ENCODE measurements at regions not wholly inside any gene's neighbourhood (a gene's known extent, or its start where the extent isn't known, plus 50 kb on each side); places are given as distances from the start of the nearest gene placed in this dataset.

- DNase-seq (ENCODE audit: extremely low read depth, insufficient read length) = no peak
- Histone ChIP-seq H3K27me3 (replicated peaks; ENCODE audit: control insufficient read depth, insufficient read depth, low read length) (no peaks in the 10 kb centered on the region; the same call in 1 of the 2 replicates), H3K4me3 (replicated peaks; ENCODE audit: low read depth, low read length) (no peak overlapping the region), H3K36me3 (ENCODE audit: control insufficient read depth, insufficient read depth, low read length) (no peaks in the 10 kb centered on the region)
- no peak for TF ChIP-seq CTCF (IDR thresholded peaks at IDR 0.05; ENCODE audit: insufficient read depth, low read length, poor library complexity, severe bottlenecking)
Measured at GRCh38 chr2:15744820-15745219, 153.2 kb downstream of the DDX1 start.

- Histone ChIP-seq H3K4me3 (replicated peaks; ENCODE audit: low read depth, low read length) (no peak overlapping the region), H3K27me3 (replicated peaks; ENCODE audit: control insufficient read depth, insufficient read depth, low read length) (no peaks in the 10 kb centered on the region; the same call in 1 of the 2 replicates), H3K36me3 (ENCODE audit: control insufficient read depth, insufficient read depth, low read length) (no peaks in the 10 kb centered on the region)
- no peak for DNase-seq (ENCODE audit: extremely low read depth, insufficient read length)
- TF ChIP-seq CTCF (IDR thresholded peaks at IDR 0.05; ENCODE audit: insufficient read depth, low read length, poor library complexity, severe bottlenecking) = no peak
Measured at GRCh38 chr2:15745350-15745749, 153.7 kb downstream of the DDX1 start.

GRCh38 chr2:15745907-15746702 is 154.4 kb downstream of the DDX1 start:
- Histone ChIP-seq H3K27me3 (replicated peaks; ENCODE audit: control insufficient read depth, insufficient read depth, low read length) (no peaks in the 10 kb centered on the region; the same call in 1 of the 2 replicates), H3K36me3 (ENCODE audit: control insufficient read depth, insufficient read depth, low read length) (no peaks in the 10 kb centered on the region), H3K4me3 (replicated peaks; ENCODE audit: low read depth, low read length) (no peak overlapping the region)
- no peak for DNase-seq (ENCODE audit: extremely low read depth, insufficient read length)
- TF ChIP-seq CTCF (IDR thresholded peaks at IDR 0.05; ENCODE audit: insufficient read depth, low read length, poor library complexity, severe bottlenecking) = no peak

GRCh38 chr2:15746703-15747550 is 155.3 kb downstream of the DDX1 start:
- Histone ChIP-seq H3K36me3 (ENCODE audit: control insufficient read depth, insufficient read depth, low read length) (no peaks in the 10 kb centered on the region), H3K4me3 (replicated peaks; ENCODE audit: low read depth, low read length) (no peak overlapping the region), H3K27me3 (replicated peaks; ENCODE audit: control insufficient read depth, insufficient read depth, low read length) (no peaks in the 10 kb centered on the region; the same call in 1 of the 2 replicates)
- DNase-seq (ENCODE audit: extremely low read depth, insufficient read length) = no peak
- TF ChIP-seq CTCF (IDR thresholded peaks at IDR 0.05; ENCODE audit: insufficient read depth, low read length, poor library complexity, severe bottlenecking) = no peak

- DNase-seq (ENCODE audit: extremely low read depth, insufficient read length) = no peak
- Histone ChIP-seq H3K4me3 (replicated peaks; ENCODE audit: low read depth, low read length) (no peak overlapping the region), H3K36me3 (ENCODE audit: control insufficient read depth, insufficient read depth, low read length) (no peaks in the 10 kb centered on the region), H3K27me3 (replicated peaks; ENCODE audit: control insufficient read depth, insufficient read depth, low read length) (no peaks in the 10 kb centered on the region; the same call in 1 of the 2 replicates)
- TF ChIP-seq CTCF (IDR thresholded peaks at IDR 0.05; ENCODE audit: insufficient read depth, low read length, poor library complexity, severe bottlenecking) = no peak
Measured at GRCh38 chr2:15747603-15748471, 156.2 kb downstream of the DDX1 start.

Data from GM06990 (cell line).